ENCODE measurements at regions not wholly inside any gene's neighbourhood (a gene's known extent, or its start where the extent isn't known, plus 50 kb on each side); places are given as distances from the start of the nearest gene placed in this dataset.

GRCh38 chr17:15012351-15012980, 252.7 kb downstream of the PMP22 start:
- H3K27me3 Mint-ChIP-seq = no peaks in the 10 kb centered on the region
- TF ChIP-seq, protein P1, sequence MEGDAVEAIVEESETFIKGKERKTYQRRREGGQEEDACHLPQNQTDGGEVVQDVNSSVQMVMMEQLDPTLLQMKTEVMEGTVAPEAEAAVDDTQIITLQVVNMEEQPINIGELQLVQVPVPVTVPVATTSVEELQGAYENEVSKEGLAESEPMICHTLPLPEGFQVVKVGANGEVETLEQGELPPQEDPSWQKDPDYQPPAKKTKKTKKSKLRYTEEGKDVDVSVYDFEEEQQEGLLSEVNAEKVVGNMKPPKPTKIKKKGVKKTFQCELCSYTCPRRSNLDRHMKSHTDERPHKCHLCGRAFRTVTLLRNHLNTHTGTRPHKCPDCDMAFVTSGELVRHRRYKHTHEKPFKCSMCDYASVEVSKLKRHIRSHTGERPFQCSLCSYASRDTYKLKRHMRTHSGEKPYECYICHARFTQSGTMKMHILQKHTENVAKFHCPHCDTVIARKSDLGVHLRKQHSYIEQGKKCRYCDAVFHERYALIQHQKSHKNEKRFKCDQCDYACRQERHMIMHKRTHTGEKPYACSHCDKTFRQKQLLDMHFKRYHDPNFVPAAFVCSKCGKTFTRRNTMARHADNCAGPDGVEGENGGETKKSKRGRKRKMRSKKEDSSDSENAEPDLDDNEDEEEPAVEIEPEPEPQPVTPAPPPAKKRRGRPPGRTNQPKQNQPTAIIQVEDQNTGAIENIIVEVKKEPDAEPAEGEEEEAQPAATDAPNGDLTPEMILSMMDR (IDR thresholded peaks at IDR 0.05; ENCODE audit: unreplicated experiment) = no peak
- H3K4me3 Mint-ChIP-seq (ENCODE audit: low read depth) = no peak overlapping the region
- H3K27ac Mint-ChIP-seq = no peak overlapping the region
- peaks cover 23% of the 10 kb centered on the region for H3K4me1 Mint-ChIP-seq (ENCODE audit: low read depth)
- no peaks in the 10 kb centered on the region for H3K36me3 Mint-ChIP-seq (ENCODE audit: insufficient read depth)
- no peak for DNase-seq (ENCODE audit: low spot score, unreplicated experiment)
- H3K9me3 Mint-ChIP-seq (ENCODE audit: low read depth) = no peaks in the 10 kb centered on the region

DNA sequence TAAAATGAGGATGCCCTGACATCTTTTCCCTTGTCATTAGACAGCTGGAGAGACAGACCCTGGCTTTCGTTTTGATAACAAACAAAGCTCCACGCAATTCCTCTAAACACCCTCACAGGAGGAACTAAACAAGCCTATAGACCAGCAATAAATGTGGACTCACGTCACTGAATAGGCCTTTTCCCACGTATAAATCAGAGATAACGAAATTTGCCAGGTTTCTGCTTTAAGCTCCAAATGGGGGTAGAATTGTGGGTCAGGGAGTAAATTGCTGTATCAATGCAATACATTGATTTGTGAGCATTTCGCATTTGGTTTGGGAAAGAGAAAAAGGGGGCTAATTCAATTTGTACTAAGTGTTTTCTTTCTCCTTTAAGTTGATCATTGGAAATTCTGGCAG, 256.0 kb downstream of the PMP22 start:
- no peaks in the 10 kb centered on the region for H3K9me3 Mint-ChIP-seq (ENCODE audit: low read depth)
- TF ChIP-seq, protein P1 (IDR thresholded peaks at IDR 0.05; ENCODE audit: unreplicated experiment) = no peak
- no peak overlapping the region for H3K27ac Mint-ChIP-seq
- H3K4me3 Mint-ChIP-seq (ENCODE audit: low read depth) = no peak overlapping the region
- no peaks in the 10 kb centered on the region for H3K36me3 Mint-ChIP-seq (ENCODE audit: insufficient read depth)
- no peak for DNase-seq (ENCODE audit: low spot score, unreplicated experiment)
- no peaks in the 10 kb centered on the region for H3K27me3 Mint-ChIP-seq
- peaks cover 23% of the 10 kb centered on the region for H3K4me1 Mint-ChIP-seq (ENCODE audit: low read depth)

DNA sequence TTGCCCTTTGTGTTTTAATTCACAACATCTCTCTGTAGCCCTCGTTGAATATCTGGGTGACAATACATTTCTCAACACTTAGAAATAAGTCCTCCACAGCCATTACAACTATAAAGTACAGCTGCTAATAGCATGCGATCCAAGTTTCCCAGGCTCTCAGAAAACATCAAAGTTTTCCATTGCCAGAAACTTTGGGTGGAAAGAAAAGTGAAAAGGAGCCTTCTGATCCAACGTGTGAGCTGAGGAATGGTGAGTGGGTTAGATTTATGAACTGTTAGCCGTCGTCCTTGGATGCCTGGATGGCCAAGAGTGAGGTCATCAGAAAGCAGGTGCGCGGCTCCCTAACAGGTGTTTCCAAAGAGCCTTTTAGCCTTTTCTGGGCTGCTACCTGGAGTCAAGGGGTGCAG, 258.0 kb downstream of the PMP22 start:
- Mint-ChIP-seq H3K9me3 (ENCODE audit: low read depth) (no peaks in the 10 kb centered on the region), H3K36me3 (ENCODE audit: insufficient read depth) (no peaks in the 10 kb centered on the region), H3K4me3 (ENCODE audit: low read depth) (no peak overlapping the region), H3K4me1 (ENCODE audit: low read depth) (peaks cover 17% of the 10 kb centered on the region), H3K27me3 (no peaks in the 10 kb centered on the region), H3K27ac (no peak overlapping the region)
- TF ChIP-seq, protein P1 (IDR thresholded peaks at IDR 0.05; ENCODE audit: unreplicated experiment) = no peak
- DNase-seq (ENCODE audit: low spot score, unreplicated experiment) = no peak

- Mint-ChIP-seq H3K27ac (no peak overlapping the region), H3K9me3 (ENCODE audit: low read depth) (no peaks in the 10 kb centered on the region), H3K27me3 (no peaks in the 10 kb centered on the region), H3K4me1 (ENCODE audit: low read depth) (peaks cover 17% of the 10 kb centered on the region), H3K36me3 (ENCODE audit: insufficient read depth) (no peaks in the 10 kb centered on the region), H3K4me3 (ENCODE audit: low read depth) (no peak overlapping the region)
- no peak for DNase-seq (ENCODE audit: low spot score, unreplicated experiment)
- TF ChIP-seq, protein P1 (IDR thresholded peaks at IDR 0.05; ENCODE audit: unreplicated experiment) = no peak
These were observed 258.6 kb downstream of the PMP22 start for GRCh38 chr17:15006421-15007128.

- Mint-ChIP-seq H3K36me3 (ENCODE audit: insufficient read depth) (no peaks in the 10 kb centered on the region), H3K27ac (no peak overlapping the region), H3K4me3 (ENCODE audit: low read depth) (no peak overlapping the region), H3K27me3 (no peaks in the 10 kb centered on the region), H3K4me1 (ENCODE audit: low read depth) (peaks cover 4% of the 10 kb centered on the region), H3K9me3 (ENCODE audit: low read depth) (peaks cover 3% of the 10 kb centered on the region)
- TF ChIP-seq, protein P1 (IDR thresholded peaks at IDR 0.05; ENCODE audit: unreplicated experiment) = no peak
- no peak for DNase-seq (ENCODE audit: low spot score, unreplicated experiment)
These were observed 264.5 kb downstream of the PMP22 start for GRCh38 chr17:15000661-15001060.
